GM19452 (cell line): ENCODE measurements at regions not wholly inside any gene's neighbourhood (a gene's known extent, or its start where the extent isn't known, plus 50 kb on each side); places are given as distances from the start of the nearest gene placed in this dataset.
"Not testable (repeated sequence)": the region's sequence is repeated elsewhere in the genome, so short reads cannot be mapped to it uniquely, and the experiment has no call there.

Source experiments
- ATAC-seq: cut with Tn5 transposase; IDR thresholded peaks from one replicate; pipeline ENCODE4 v1.9.1; 2021; ENCODE audit not compliant: unreplicated experiment

DNA sequence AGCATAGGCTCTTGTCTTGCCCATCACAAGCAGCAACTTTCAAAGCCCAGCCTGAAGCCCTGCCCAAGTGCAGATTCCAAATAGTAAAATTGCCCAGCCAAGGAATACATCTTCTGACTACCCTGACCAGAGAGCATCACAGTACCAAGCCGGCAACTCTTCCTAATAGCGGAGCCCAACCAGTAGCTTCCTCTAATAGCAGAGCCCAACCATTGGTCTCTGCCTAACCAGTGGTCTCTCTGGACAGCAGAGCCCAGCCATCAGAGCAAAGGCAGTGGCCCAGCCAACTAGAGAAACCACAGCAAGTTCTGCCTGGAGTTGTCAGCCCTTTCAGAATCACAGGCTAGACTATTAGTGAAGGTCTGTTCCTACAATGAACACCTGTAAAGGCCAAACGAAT, 285.6 kb downstream of the HGF start:
- no peak for ATAC-seq

GRCh38 chr7:81482600-81483186, 287.2 kb downstream of the HGF start:
- ATAC-seq, result no peak

DNA sequence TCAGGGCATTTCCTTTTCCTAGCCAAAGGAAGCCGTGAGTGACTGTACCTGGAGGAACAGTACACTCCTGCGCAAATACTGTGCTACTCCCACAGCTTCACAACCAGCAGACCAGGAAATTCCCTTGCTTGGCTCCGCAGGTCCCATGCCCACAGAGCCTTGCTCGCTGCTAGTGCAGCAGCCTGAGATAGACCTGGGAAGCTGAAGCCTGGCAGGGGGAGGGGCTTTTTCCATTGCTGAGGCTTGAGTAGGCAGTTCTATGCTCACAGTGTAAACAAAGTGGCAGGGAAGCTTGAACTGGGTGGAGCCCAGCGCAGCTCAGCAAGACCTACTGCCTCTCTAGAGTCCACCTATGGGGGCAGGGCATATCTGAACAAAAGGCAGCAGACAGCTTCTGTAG, 291.2 kb downstream of the HGF start:
- ATAC-seq, result no peak

DNA sequence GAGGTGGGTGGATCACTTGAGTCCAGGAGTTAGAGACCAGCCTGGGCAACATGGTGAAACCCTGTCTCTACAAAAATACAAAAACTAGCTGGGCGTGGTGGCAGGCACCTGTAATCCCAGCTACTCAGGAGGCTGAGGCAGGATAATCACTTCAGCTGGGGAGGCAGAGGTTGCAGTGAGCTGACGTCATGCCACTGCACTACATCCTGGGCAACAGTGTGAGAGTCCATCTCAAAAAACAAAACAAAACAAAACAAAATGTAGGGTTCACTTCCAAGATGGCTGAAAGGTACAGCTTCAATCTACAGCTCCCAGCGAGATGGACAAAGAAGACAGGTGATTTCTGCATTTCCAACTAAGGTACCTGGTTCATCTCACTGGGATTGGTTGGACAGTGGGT, 291.6 kb downstream of the HGF start:
- not testable (repeated sequence) for ATAC-seq

GRCh38 chr7:81473236-81473635, 296.6 kb downstream of the HGF start:
- ATAC-seq, result no peak

- ATAC-seq, result no peak
Observed at GRCh38 chr7:81470724-81471379, 299.0 kb downstream of the HGF start.

DNA sequence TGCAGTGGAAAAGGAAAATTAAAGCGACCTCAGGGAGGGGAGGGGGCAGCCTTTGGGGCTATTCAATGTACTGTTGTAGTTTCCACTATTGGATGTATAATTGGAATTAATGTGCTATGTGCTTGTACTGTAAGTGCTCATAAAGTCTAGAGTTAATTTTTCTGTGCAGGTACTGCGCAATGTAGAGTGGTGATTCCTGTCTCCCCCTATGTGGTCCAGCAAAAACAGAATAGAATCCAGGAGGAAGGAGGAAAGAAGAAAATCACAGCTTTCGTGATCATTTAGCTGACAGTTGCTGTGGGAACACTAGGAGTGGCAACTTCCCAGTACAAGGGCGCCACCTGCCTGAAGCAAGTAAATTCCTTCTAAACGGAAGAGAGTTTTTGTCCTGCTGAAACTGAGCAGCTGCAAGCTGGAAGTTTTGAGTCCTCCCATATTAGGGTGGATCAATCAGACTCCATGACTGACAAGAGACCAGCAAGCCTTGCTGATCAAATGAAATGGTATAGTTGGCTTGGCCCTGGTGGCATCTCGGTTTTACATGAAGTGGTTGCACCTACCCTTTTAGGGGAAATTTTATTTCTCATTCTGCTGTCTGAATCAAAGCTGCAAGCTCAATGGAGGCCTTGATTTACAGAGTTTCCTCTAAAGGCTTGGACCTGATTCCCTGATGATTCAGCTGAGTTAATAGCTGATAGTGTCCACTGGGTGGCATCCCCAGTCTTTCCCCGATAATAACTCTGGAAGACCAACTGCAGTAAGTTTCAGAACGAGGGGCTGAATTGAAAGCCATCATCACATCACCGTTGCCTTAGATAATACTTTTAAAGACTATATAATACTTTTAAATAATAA, 299.8 kb downstream of the HGF start:
- no peak for ATAC-seq

DNA sequence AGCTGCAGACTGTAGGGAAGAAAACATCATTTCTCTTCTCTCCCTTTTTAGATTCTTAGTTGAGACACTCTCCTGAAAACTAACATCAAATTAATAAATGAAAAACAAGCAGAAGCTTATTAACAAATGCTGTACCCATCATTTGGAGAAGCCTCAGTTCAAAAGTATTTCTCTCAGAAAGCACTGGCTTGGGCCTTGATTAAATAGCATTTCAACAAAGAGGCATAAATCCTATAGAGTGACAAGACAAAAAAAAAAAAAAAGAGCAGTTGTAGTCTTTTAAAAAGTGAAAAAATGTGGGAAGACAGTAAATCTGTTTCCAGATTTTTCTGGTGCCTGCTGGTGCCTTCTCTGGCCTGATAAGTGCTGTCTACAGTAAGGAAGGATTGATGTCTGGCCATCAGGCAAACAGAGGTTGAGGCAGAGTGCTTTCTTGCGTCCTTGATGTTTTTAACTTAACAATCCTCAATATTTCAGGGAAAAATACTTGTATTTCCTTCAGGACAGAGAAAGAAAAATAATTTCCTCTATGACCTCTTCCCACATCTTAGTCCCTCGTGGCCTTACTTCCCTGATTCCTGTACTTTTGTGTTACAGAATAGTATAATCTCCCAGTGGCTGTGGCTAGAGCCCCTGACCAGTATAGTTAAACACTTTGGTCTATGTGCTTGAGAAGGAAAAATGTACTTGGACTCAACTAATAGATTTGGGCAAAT, 300.5 kb downstream of the HGF start:
- ATAC-seq, result no peak

DNA sequence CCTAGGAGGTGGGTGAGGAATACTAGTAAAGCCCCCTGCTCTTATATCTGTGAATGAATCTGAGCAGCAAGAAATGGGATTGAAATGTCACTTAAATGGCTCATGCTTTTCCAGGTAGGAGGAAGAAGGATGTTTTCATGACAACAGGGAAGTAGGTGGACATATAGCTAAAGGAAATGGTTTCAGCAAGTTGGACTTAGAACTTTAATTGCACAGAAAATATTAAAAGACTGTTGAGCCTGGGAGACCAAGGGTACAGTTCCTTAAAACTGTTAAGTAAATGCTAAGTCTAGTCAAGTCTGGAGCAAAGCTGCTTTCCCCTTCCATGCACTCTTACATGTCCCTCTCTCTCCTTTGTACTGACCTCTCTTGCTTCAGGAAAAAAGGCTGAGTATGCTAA, 301.3 kb downstream of the HGF start:
- no peak for ATAC-seq

- ATAC-seq, result no peak
Observed at GRCh38 chr7:81467964-81468363, 301.9 kb downstream of the HGF start.

DNA sequence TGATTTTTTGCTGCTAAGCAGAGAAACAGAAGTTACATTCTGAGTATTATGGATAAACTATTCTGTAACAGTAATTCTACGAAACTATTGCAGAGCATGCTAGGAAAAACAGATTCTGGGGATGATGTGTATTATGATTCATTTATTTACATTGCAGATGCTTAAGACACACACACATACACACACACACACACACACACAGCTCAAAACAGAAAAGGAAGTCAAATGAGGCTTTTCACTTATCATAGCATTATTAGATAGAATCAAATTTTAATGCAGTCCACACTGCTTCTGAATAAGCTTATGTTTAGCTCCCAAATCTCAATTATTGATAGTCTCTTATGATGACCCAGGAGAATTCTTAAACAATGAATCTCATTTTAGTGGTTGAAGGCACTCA, 307.2 kb downstream of the HGF start:
- ATAC-seq, result no peak

GRCh38 chr7:81460250-81461045, 309.4 kb downstream of the HGF start:
- ATAC-seq, result no peak

DNA sequence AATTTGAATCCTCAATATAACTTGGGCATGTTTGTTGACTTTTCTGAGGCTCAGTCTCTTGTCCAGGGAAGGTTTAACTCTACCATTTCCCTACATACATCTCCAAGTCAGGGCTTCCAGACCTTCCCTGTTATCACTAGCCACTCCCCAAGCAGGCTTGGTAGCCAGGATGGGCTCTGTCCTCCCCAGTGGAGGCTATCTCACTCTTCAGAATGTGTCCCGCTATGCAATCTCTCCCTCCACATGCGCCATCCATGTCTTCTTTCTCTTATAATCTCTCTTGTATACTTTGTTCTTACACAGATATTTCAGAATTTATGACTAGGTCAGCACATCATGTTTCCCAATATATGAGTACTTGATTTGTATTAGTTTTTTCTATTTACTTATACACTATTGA, 310.4 kb downstream of the HGF start:
- no peak for ATAC-seq

- no peak for ATAC-seq
Observed at GRCh38 chr7:81457852-81458522, 311.9 kb downstream of the HGF start.

DNA sequence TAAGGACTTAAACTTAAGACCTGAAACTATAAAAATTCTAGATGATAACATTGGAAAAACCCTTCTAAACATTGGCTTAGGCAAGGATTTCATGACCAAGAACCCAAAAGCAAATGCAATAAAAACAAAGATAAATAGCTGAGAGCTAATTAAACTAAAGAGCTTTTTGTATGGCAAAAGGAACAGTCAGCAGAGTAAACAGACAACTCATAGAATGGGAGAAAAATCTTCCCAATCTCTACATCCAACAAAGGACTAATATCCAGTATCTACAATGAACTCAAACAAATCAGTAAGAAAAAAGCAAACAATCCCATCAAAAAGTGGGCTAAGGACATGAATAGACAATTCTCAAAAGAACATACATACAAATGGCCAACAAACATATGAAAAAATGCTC, 316.1 kb downstream of the HGF start:
- ATAC-seq, result not testable (repeated sequence)

DNA sequence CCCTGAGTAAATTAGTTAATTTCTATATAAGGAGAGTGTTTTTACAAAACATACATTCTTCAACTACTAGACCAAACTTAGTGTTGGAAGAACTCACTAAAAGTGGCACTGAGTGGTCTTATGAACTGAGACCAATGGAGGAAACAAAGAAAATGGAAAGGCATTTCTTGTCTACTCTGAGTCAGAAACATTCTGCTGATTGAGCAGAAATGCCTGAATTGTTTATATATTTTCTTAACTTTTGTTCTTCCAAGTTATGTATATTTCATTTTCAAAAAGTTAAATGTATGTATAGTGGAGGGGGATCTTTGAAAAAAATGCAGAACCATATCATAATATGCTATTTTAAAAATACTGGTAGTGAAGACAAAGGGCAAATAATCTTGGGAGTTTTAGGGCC, 320.7 kb downstream of the HGF start:
- ATAC-seq, result no peak

DNA sequence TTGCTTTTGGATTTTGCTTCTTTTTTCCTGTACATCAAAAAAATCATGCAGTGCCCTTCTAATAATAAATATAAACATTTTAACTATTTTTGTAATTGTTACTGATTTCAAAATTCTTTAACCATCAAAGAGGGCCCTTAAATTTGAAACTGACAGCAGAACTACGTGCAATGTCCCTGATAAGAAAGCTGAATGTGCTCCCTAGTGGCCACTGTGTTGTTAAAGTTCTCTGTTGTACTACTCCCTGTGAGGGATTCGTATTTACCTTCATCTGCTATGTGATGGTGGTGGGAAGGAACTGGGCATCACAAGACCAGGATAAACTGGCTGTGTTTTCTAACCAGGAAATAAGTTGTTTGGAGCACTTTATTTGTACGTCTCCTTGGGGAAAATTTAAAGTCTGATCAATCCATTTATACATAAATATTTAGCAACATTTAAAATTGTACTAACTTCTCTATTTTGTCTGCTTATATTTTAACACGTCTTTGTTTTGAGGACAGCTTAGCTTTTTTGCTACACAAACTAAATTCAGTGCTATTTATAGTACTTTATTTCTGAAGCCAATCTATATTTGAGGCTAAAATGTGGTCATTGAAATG, 322.4 kb downstream of the HGF start:
- ATAC-seq, result no peak

GRCh38 chr7:81446212-81446611, 323.6 kb downstream of the HGF start:
- ATAC-seq, result no peak

DNA sequence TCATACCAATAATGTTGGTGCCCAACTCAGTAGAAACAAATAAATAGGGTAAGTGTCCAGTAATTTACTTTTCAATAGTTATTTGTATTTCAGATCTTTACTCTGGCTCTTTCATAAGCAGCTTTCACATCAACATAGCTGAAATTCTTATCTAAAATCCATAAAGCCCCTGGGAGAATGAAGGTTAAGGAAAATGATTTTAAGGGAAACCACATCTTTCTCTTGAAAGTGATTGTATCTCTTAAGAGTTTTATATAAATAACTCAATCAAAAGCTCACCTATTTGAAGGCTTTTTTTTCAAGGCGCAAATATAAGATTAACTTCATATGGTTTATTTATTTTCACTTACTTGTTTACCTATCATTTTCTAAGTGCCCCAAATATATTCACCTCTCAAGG, 324.4 kb downstream of the HGF start:
- no peak for ATAC-seq

DNA sequence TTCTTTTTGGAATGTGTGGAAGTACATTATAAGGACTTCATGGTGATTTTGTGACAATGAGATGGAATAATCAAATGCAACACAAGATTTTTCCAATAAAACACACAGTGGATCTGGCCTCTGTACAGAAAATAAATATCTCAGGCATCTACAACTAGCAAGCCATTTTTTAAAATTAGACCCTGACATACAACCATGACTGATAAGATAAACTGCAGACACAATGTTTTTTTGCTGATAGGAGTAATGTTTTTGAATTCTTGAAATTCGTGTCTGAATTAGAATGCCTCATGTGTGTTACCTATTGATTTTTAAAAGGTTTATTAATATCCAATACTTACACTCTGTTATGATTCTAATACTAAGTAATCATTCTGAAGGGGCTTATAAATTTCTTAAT, 328.1 kb downstream of the HGF start:
- no peak for ATAC-seq
